GM10266 (cell line): ENCODE measurements at regions not wholly inside any gene's neighbourhood (a gene's known extent, or its start where the extent isn't known, plus 50 kb on each side); places are given as distances from the start of the nearest gene placed in this dataset.
"Not testable (repeated sequence)": the region's sequence is repeated elsewhere in the genome, so short reads cannot be mapped to it uniquely, and the experiment has no call there.

ENCODE experiments used
- DNase-seq: peaks from one replicate; pipeline ENCODE4 v3.0.0; 2012; ENCODE audit errors: extremely low spot score
- TF ChIP-seq, protein P1 (sequence below): IDR thresholded peaks from 2 replicates; pipeline ENCODE4 v1.5.1; 2012; ENCODE audit warnings: mild to moderate bottlenecking, low read depth; ENCODE audit not compliant: control insufficient read depth, insufficient read depth; ENCODE audit errors: missing control alignments

DNA sequence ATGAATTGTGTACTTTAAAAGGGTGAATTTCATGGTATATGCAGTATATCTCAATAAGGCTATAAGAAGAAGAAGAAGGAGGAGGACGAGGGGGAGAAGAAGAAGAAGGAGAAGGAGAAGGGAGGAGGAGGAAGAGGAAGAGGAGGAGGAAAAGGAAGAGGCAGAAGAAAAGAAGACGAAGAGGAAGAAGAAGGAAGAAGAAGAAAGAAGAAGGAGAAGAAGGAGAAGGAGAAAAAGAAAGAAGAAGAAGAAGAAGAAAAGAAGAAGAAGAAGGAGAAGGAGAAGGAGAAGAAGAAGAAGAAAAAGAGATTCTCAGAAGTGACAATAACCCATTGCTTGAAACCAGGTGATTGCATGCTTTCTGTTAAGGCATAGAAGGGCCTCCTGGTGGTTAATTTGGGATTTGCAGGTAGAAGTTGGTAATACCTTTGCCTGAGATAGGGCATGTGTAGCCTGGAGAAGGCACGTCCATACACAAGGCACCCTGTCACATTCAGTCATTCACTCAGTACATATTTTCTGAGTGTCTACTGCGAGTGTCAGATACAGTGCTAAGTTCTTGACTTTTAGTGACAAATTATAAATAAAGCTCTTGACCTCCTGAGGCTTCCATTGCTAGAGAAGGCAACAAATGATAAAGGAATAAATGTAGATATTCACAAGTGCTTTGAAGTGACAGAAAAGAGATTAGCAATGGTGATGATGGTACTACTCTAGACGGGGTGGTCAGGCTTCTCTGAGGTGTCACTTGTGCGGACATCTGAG lies 231.3 kb downstream of the NPR3 start:
- DNase-seq: peak; percentile 10
- TF ChIP-seq, protein P1, sequence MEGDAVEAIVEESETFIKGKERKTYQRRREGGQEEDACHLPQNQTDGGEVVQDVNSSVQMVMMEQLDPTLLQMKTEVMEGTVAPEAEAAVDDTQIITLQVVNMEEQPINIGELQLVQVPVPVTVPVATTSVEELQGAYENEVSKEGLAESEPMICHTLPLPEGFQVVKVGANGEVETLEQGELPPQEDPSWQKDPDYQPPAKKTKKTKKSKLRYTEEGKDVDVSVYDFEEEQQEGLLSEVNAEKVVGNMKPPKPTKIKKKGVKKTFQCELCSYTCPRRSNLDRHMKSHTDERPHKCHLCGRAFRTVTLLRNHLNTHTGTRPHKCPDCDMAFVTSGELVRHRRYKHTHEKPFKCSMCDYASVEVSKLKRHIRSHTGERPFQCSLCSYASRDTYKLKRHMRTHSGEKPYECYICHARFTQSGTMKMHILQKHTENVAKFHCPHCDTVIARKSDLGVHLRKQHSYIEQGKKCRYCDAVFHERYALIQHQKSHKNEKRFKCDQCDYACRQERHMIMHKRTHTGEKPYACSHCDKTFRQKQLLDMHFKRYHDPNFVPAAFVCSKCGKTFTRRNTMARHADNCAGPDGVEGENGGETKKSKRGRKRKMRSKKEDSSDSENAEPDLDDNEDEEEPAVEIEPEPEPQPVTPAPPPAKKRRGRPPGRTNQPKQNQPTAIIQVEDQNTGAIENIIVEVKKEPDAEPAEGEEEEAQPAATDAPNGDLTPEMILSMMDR: peak; percentile 46

DNA sequence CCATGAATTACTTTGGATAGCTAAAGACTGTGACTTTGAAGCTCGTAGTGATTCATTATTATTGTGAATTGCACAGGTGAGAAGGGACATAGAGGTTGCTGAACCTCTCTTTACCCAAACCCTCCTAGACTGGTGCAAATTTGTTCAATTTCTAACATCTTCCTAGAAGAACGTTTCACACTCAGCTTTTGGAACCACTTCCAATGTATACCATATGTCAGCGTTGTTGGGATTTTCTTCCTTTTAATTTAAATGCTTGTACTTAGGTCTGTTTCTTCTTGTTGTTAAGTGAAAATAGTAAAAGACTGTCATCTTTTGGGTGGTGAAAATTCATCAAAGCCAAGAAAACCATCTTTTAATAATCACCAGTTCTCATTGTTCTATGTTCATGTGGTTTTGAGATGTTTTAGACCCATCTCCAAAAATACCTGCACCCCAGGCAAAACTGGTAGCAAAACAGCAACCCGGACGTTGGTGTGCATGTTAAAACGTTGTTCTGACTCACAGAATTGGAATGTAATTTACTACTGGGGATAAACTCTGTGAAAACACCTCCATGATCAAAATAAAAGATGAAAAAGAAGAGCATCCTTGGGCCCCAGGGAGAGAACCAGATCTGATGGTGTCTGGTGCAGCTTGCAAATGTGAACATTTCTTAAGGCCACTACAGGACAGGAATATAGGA lies 238.3 kb downstream of the NPR3 start:
- no peak for DNase-seq
- TF ChIP-seq, protein P1: no peak

DNA sequence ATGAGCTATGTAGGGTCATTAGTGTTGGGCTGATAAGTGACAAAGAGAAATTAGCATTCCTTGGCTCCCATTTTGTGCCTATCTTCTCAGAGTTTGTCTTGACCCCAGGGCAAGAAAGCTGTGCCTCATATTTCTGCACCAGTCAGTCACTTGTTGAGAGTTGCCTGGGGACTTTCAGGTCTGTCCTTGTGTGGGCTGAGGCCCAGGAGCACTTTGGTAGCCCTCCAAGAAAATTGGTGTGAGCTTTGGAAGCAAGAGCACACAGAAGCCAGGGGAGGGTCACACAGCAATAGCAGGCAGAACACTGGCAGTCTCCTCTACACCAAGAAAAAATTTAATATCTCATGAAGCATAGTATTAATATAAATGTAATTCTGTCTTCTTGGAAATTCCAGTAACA lies 239.9 kb downstream of the NPR3 start:
- TF ChIP-seq, protein P1: no peak
- no peak for DNase-seq

DNA sequence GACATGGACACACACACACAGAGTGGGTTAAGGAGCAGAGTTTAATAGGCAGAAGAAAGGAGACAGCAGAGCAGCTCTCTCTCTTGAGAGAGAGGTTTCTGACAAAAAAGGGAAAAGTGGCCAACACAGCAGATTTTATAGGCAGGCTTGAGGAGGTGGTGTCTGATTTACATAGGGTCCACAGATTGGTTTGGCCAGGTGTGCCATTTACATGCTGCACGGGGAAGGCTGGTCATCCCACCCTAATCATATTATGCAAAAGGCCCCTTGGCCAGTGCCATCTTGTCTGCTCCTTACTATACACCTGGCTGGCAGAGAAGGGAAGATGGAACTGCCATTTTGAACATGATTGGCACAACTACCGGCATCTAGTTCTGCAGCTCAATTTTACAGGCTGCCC lies 240.8 kb downstream of the NPR3 start:
- no peak for DNase-seq
- TF ChIP-seq, protein P1: no peak

DNA sequence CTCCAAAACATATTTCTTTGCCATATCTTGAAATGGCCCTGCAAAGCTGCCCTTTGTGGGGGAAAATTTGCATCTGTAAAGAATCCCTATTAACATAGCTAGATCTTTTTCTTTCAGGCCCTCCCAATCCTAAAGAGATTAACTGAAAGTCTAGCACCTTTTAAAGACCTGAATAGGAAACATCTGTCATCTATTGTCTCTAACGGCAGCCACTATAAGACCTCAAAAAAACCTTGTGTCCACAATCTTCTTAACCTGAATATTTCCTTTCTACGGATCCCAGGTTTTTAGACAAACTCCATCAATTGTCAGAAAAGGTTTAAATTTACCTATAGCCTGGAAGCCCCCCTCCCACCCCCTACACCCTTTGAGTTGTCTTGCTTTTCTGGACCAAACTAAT lies 241.3 kb downstream of the NPR3 start:
- DNase-seq: not testable (repeated sequence)

DNA sequence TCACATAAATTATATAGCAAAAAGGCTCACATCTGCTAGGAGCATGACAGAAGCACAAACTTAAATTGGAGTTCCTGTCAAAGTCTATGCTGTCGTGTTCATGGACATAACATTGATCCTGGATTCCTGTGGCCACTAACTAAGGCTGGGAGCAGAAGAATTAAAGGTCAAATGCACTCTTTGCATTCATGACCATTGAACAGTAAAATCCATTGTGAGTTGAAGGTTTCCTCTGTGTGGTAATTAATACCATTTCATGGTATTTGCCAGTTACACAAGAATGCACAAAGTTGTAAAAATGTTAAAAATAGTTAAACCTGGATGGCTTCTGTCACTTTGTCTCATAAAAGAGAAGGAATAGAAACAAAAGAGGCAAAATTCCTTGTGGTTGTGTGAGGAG lies 242.6 kb downstream of the NPR3 start:
- TF ChIP-seq, protein P1: no peak

DNA sequence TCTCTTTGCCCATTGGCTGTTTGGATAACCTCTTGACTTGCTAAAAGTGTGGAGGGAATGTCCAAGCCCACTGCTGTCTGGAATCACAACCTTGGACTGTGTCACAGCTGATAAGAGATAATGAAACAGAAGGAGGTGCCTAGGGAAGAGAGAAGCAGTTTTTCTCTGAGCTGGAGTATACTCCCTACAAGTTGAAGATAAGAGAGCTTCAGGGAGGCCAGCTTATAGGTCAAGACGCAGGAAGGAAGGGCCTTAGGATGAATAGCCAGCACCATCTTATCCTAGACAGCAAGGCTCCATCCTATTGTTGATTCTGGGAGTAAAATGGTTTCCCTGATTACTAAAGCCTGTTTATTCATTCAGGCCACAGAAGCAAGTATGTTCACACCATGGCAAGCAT lies 244.7 kb downstream of the NPR3 start:
- no peak for DNase-seq
- TF ChIP-seq, protein P1: no peak

More for the DNA sequence above, 242.6 kb downstream of the NPR3 start:
- no peak for DNase-seq
